ENCODE measurements at regions not wholly inside any gene's neighbourhood (a gene's known extent, or its start where the extent isn't known, plus 50 kb on each side); places are given as distances from the start of the nearest gene placed in this dataset.

GRCh38 chr4:163693776-163694175, 199.3 kb downstream of the TMA16 start:
- TF ChIP-seq, protein P1, sequence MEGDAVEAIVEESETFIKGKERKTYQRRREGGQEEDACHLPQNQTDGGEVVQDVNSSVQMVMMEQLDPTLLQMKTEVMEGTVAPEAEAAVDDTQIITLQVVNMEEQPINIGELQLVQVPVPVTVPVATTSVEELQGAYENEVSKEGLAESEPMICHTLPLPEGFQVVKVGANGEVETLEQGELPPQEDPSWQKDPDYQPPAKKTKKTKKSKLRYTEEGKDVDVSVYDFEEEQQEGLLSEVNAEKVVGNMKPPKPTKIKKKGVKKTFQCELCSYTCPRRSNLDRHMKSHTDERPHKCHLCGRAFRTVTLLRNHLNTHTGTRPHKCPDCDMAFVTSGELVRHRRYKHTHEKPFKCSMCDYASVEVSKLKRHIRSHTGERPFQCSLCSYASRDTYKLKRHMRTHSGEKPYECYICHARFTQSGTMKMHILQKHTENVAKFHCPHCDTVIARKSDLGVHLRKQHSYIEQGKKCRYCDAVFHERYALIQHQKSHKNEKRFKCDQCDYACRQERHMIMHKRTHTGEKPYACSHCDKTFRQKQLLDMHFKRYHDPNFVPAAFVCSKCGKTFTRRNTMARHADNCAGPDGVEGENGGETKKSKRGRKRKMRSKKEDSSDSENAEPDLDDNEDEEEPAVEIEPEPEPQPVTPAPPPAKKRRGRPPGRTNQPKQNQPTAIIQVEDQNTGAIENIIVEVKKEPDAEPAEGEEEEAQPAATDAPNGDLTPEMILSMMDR (IDR thresholded peaks at IDR 0.05) = no peak
- no peak for TF ChIP-seq POLR2AphosphoS5 (IDR thresholded peaks at IDR 0.05; ENCODE audit: insufficient read depth in 1 of 2, low read depth in 1 of 2)
- TF ChIP-seq POLR2A (IDR thresholded peaks at IDR 0.05) = no peak

Measured in vagina (tissue), 2 donors.